ENCODE measurements at regions not wholly inside any gene's neighbourhood (a gene's known extent, or its start where the extent isn't known, plus 50 kb on each side); places are given as distances from the start of the nearest gene placed in this dataset.

GRCh38 chr11:134780486-134781147, 368.6 kb upstream of the B3GAT1 start (continued):
- TF ChIP-seq RNF2 (IDR thresholded peaks at IDR 0.05; ENCODE audit: borderline replicate concordance, low read depth, low read length, missing control alignments, poor library complexity, severe bottlenecking) = no peak
